HG03066 (cell line): ENCODE measurements at regions not wholly inside any gene's neighbourhood (a gene's known extent, or its start where the extent isn't known, plus 50 kb on each side); places are given as distances from the start of the nearest gene placed in this dataset.
"Not testable (repeated sequence)": the region's sequence is repeated elsewhere in the genome, so short reads cannot be mapped to it uniquely, and the experiment has no call there.

Source experiments
- ATAC-seq: cut with Tn5 transposase; IDR thresholded peaks from one replicate; pipeline ENCODE4 v1.9.1; 2021; ENCODE audit warnings: low read depth; ENCODE audit not compliant: unreplicated experiment

GRCh38 chr3:10653866-10654611, 148.7 kb upstream of the ATP2B2 start:
- ATAC-seq, result no peak

DNA sequence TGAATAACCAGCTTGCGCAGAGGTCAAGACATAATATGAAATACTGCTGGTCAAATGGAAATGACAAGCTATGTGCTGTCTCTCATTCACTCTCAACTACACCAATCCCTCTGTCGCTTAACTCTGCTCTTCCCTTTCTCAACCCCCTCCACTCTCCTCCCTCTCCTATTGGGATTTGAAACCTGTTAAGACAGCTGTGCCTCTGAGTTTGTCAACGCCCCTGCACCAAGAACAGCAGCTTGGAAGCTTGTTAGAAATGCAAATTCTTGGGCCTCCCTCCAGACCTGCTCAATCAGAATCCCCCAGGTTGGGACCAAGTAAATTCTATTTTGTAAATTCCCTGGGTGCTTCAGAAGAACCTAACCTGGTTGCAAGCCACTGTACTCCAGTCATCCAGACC, 149.7 kb upstream of the ATP2B2 start:
- no peak for ATAC-seq

GRCh38 chr3:10657339-10657738, 152.0 kb upstream of the ATP2B2 start:
- not testable (repeated sequence) for ATAC-seq

DNA sequence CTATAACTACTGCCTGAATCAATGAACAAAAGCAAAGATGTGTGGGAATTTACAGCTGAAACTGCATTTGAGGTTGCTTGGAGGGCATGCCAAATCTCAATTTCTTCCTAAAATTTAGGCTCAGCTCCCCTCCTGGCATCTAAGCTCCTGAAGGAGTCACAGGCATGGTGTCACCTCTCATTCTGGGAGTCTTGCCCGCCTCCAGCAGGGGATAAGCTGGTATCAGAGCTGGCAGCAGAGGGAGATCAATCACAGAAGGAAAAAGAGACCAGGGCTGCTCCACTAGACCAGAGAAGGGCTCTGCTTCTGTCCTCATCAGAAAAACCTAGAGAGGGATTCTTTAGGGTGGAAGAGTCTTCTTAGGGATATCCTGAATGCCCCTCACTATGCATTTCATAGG, 150.4 kb upstream of the SLC6A11 start:
- no peak for ATAC-seq

DNA sequence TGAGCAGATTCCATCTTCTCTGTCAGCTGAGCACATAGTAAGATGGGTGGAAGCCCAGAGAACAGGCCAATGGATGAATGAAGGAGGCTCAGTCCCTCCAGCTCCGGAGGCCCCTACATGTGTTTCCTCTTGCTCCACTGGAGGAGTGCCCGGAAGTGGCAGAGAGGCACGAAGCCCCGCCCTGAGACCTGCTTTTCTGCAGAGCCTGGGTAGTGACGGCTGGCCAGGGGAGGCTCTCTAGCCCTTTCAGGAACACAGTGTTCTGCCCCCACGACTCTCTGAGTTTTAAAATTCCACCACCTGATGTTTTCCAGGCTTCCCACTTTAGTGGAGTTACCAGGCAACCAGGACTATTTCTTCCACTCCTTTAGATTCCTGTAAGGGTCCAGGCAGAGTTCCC, 149.4 kb upstream of the SLC6A11 start:
- no peak for ATAC-seq

- ATAC-seq, result no peak
Measured at GRCh38 chr3:10667269-10667668, 148.8 kb upstream of the SLC6A11 start.

- no peak for ATAC-seq
Measured at GRCh38 chr3:10667901-10668476, 148.0 kb upstream of the SLC6A11 start.

GRCh38 chr3:10669490-10670048, 146.5 kb upstream of the SLC6A11 start:
- ATAC-seq, result no peak

DNA sequence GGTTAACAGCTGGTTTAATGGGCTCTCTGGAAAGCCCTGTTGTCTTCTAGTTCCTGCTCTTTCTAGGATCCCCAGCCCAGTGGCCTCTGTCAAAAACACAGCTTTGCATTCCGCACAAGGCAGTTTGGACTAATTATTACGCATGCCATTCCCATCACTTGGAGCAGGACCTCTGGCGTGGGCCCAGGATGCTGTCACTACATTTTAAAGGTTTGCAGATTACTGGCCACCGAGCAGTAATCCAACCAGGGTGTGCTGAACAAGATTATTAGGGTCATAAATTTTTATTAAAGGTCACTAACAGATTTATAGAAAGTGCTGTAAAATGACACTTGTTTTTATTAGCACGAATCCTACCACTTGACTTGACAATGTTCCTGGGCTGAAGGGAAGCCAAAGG, 143.6 kb upstream of the SLC6A11 start:
- no peak for ATAC-seq

- no peak for ATAC-seq
Measured at GRCh38 chr3:10674578-10674977, 141.4 kb upstream of the SLC6A11 start.

GRCh38 chr3:10676905-10677304, 139.1 kb upstream of the SLC6A11 start:
- ATAC-seq, result no peak

DNA sequence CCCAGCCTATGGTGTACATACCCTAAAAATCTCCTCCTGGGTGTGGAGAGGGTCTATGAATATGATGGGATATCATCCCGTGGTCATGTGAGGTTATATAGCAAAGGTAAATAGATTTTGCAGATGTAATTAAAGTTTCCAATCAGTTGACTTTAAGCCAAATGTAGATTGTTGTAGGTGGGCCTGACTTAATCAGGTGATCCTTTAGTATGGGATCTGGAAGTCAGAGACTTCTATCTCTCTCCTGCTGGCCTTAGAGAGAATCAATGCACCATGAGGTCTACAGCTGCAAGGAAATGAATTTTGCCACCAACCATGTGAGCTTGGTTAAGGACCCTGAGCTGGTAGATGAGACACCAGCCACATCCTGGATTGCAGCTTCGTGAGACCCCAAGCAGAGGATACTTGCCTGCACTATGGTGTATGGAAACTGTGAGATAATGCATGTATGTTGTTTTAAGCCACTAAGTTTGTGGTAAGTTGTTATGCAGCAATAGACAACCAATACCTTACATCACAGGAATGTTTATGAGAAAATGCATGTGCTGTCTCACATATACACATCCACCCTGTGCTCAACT, 137.1 kb upstream of the SLC6A11 start:
- no peak for ATAC-seq

- ATAC-seq, result no peak
Measured at GRCh38 chr3:10680796-10681195, 135.2 kb upstream of the SLC6A11 start.

DNA sequence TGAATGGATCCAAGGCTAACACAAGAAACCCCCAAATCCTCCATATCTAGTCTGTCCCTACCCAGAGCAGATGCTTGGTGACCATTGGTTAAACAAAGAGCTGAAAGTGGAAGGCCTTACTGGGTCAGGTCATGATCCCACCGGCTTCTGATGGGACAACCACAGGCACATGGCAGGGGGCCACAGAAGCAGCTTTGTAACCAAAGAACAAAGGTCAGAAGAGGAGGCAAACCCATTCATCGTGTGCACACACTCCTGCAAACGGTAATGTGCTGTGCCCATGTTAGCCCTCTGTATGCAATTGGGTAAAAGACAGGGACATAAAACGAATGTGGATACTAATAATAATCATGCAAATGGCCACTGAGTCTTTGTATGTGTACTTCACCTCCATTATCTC, 133.3 kb upstream of the SLC6A11 start:
- ATAC-seq, result no peak

DNA sequence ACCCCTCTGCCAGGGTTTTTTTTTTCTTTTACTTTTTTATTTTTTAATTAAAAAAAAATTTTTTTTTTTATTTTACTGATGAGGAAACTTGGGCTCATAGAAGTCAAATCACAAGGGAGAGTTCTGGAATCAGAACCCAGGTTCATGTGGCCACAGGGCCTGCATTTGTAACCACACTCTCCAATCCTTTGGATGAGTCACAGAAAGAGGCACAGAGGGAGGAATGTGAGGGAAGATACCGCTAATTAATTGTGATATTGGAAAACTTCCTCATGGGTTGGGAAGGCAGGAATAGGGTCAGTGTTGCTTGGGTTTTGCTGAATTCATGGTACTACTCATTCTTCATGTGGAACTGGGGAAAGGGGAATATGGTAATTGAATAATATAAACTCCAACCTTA, 132.9 kb upstream of the SLC6A11 start:
- no peak for ATAC-seq

DNA sequence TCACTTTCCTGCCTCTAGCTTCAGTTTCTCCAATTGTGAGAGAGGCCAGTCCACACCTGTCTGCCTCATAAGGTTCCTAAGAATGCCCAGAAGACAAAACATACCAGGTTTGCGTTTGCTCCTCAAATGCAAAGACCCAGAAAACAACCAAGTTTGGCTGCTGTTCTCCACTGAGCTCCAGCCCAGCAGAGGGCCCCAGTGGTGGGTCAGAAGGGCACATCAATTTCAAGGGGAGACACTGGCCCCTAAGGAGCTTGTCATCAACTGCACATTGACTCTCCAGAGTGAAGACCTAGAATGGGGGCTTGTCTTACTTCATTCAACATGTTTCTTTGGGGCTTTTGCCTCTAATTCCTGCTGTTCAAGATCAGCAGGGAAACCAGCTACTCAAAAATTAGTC, 127.9 kb upstream of the SLC6A11 start:
- ATAC-seq, result no peak

GRCh38 chr3:10688548-10689172, 127.4 kb upstream of the SLC6A11 start:
- no peak for ATAC-seq

DNA sequence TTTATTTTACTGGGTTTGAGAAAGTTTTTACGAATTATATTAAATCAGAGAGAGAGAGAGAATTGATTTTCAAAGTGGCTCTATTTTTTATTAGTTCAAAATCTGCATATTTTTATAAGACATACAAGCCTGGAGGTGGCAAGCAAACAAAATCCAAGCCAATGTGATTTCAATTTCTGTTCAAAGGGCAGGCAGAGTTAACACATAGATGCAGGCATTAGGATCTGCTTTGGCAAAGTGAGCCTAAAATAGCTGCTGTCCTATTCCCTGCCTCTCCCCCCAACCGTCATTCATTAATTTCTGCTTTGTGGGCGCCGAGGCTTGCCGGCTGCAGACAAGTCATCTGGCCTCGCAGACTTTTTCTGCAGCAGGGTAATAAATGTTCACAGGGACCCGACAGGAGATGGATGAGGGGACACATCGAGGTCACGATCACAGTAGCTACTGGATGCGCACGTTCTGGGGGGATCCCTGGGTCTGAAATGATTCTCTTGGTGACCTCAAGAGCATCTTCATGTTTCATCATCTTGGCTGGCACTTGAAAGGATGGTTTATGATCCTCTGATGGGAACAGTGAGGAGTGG, 123.9 kb upstream of the SLC6A11 start:
- no peak for ATAC-seq

GRCh38 chr3:10693457-10693856, 122.6 kb upstream of the SLC6A11 start:
- no peak for ATAC-seq

- no peak for ATAC-seq
Measured at GRCh38 chr3:10694179-10694578, 121.8 kb upstream of the SLC6A11 start.

DNA sequence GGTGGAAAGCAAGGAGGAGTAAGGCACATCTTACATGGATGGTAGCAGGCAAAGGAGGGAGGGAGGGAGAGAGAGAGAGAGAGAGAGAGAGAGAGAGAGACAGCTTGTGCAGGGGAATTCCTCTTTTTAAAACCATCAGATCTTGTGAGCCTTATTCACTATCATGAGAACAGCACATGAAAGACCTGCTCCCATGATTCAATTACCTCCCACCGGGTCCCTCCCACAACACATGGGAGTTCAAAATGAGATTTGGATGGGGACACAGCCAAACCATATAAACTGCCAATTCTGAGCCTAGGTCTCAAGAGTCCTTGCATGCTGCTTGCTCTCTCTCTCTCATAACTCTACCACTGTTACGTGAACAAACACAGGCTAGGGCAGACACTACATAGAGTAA, 120.8 kb upstream of the SLC6A11 start:
- ATAC-seq, result not testable (repeated sequence)
